Bronchial epithelial cell (primary cell): ENCODE measurements at regions not wholly inside any gene's neighbourhood (a gene's known extent, or its start where the extent isn't known, plus 50 kb on each side); places are given as distances from the start of the nearest gene placed in this dataset.

Experiments used
- DNase-seq: peaks from one replicate; pipeline ENCODE4 v3.0.0-alpha.2; 2010; ENCODE audit warnings: low read depth
- FAIRE-seq: peaks from 2 replicates; lab custom pipeline; 2011; peaks lifted over from hg19 to GRCh38; lab: Jason Lieb, UNC
- H3K27me3 ChIP-seq: 2 replicates; pipeline ENCODE4 v1.5.1; 2011; ENCODE audit warnings: low read length; ENCODE audit not compliant: control insufficient read depth, insufficient read depth
- H3K36me3 ChIP-seq: 2 replicates; pipeline ENCODE4 v1.5.1; 2011; ENCODE audit warnings: low read length; ENCODE audit not compliant: control insufficient read depth, insufficient read depth
- H3K4me3 ChIP-seq: 2 replicates; pipeline ENCODE4 v1.5.1; 2011; ENCODE audit warnings: mild to moderate bottlenecking, low read depth, low read length, control low read depth
- CTCF ChIP-seq: IDR thresholded peaks from 2 replicates; pipeline ENCODE4 v1.5.1; 2011; ENCODE audit warnings: mild to moderate bottlenecking, moderate library complexity, low read length, control low read depth, inconsistent platforms; ENCODE audit not compliant: insufficient read depth, severe bottlenecking

GRCh38 chr5:88657906-88658775 lies 224.8 kb downstream of the MEF2C start:
- H3K36me3 ChIP-seq: no peaks in the 10 kb centered on the region
- FAIRE-seq (no peak), DNase-seq (no peak)
- peaks cover 14% of the 10 kb centered on the region for H3K27me3 ChIP-seq
- H3K4me3 ChIP-seq: no peak overlapping the region
- TF ChIP-seq CTCF: no peak

GRCh38 chr5:88657136-88657535 lies 225.8 kb downstream of the MEF2C start:
- DNase-seq (no peak), FAIRE-seq (no peak)
- Histone ChIP-seq H3K27me3 (peaks cover 13% of the 10 kb centered on the region), H3K36me3 (no peaks in the 10 kb centered on the region), H3K4me3 (no peak overlapping the region)
- no peak for TF ChIP-seq CTCF

DNA sequence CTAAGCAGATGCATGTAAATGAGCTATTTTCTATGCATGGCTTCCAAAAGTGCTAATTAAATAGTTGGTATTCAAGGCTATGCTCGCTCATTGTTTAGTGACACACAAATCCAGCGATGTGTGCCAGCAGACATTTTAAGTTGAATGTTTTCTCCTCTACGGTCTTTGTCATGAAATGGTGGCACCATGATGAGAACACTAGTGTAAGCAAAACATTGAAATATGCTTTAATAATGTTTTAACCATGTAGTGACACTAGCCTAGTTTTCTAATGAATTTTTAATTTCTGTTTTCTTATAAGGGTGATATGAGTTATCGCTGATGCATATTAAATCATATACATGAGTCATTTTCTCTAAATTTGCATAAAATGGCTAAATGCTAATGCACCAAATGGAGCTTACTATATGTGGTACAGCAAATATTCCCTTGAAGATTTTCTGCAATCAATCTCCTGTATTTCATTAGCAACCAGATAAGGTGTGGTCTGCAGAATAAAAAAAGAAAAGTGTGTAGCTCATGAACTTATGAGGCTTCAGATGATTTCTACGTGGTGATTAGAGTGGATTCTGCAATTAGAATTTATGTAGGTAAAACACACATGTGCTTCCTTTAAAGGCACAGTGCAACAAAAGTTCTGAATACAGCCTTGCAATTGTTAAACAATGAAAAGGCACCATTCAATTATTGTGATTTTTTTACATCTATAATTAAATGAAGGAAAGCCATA lies 226.6 kb downstream of the MEF2C start:
- FAIRE-seq: no peak
- peaks cover 9% of the 10 kb centered on the region for H3K27me3 ChIP-seq
- TF ChIP-seq CTCF: no peak

DNA sequence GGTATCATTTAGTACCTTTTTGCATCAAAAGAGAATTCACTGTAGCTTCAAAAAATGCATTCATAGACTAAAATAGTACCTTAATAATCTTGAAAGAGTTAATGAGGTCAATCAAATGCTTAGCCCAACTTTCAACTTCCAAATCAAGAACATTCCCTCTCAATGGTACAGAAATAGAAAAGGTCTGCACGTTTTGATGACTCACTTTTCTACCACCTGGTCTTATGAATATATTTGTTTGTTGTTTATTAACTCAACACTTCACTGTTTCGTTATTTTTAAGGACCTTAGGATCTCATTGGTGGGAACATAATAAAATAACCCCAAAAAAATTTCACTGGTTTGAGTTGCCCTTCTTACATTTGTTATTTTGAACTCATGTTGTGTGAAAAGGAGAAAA lies 229.5 kb downstream of the MEF2C start:
- Histone ChIP-seq H3K36me3 (no peaks in the 10 kb centered on the region), H3K27me3 (no peaks in the 10 kb centered on the region), H3K4me3 (no peak overlapping the region)
- DNase-seq (no peak), FAIRE-seq (no peak)
- no peak for TF ChIP-seq CTCF

More for the DNA sequence above, 226.6 kb downstream of the MEF2C start:
- no peaks in the 10 kb centered on the region for H3K36me3 ChIP-seq
- no peak overlapping the region for H3K4me3 ChIP-seq
- DNase-seq: no peak

GRCh38 chr5:88647901-88648300 lies 235.1 kb downstream of the MEF2C start:
- Histone ChIP-seq H3K27me3 (no peaks in the 10 kb centered on the region), H3K4me3 (no peak overlapping the region), H3K36me3 (no peaks in the 10 kb centered on the region)
- DNase-seq: no peak
- FAIRE-seq: no peak
- no peak for TF ChIP-seq CTCF
